Skin of body (tissue), 1 donor: ENCODE measurements at regions not wholly inside any gene's neighbourhood (a gene's known extent, or its start where the extent isn't known, plus 50 kb on each side); places are given as distances from the start of the nearest gene placed in this dataset.
"Not testable (repeated sequence)": the region's sequence is repeated elsewhere in the genome, so short reads cannot be mapped to it uniquely, and the experiment has no call there.

ENCODE experiments used
- DNase-seq: peaks from one replicate; lab custom pipeline; 2025; lab: John Stamatoyannopoulos, UW

DNA sequence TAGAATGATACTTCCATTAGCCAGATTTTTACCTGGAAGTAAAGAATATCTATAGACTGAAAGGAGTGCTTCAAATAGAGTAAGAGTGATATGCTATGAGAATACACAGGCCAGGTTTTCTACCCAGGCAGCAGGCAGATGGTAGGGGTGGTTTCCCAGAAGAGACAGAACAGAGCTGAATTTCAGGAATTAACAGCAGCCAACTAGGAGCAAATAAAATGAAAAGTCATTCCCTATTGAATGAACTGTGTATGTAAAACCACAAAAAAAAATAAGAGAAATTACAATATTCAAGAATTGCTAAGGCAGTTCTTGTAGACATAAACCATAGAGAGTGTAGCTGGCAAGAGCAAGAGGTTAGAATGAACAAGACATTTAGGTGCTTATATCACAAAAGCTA is 336.8 kb downstream of the KCNJ3 start:
- DNase-seq, result no peak

DNA sequence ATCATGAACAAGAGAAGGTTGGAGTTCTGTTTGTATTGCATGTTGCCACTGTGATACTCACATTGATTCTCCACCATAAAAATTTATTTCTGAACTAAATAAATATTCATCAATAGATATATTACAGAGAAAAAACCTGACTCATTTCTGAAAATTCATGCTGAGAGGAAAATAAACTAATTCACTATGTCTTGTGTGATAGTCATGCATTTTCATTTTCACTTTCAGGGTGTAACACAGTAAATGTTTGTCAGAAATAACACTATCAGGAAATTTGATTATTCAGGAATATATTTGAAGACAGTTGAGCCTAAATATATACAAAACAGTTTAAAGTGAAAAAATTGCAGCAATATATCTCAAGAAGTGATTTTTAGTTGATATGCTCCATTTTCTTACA is 335.2 kb downstream of the KCNJ3 start:
- no peak for DNase-seq

- DNase-seq, result no peak
Measured at GRCh38 chr2:155030296-155030695, 331.8 kb downstream of the KCNJ3 start.

DNA sequence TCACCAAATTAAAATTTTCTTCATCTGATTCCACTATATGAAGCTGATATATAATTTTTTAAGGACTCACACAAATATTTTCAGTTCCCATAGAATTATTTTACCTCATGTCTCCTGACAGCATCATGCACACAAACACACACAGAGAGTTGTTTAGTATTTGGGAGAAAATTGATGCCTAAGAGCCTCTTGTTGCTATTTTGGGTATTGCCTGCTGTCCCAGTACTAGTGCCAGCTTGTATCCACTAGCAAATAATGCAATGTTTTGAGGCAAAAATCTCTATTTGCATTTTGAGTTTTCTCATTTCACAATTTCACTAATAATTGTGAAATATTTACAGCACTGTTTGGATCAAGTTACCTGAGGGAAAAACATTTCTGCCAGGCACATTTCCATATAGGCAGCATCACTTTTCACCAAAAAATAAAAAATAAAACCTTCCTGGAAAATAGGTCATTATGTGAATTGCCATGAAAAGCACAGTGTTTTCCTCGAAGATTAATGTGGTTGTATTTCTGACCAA is 328.2 kb downstream of the KCNJ3 start:
- DNase-seq, result no peak

GRCh38 chr2:155023674-155024073 is 325.2 kb downstream of the KCNJ3 start:
- DNase-seq, result no peak

GRCh38 chr2:155022531-155022930 is 324.0 kb downstream of the KCNJ3 start:
- no peak for DNase-seq

GRCh38 chr2:155021618-155022017 is 323.1 kb downstream of the KCNJ3 start:
- DNase-seq, result no peak

- no peak for DNase-seq
Measured at GRCh38 chr2:155020246-155020645, 321.8 kb downstream of the KCNJ3 start.

GRCh38 chr2:155010925-155011324 is 312.4 kb downstream of the KCNJ3 start:
- no peak for DNase-seq

DNA sequence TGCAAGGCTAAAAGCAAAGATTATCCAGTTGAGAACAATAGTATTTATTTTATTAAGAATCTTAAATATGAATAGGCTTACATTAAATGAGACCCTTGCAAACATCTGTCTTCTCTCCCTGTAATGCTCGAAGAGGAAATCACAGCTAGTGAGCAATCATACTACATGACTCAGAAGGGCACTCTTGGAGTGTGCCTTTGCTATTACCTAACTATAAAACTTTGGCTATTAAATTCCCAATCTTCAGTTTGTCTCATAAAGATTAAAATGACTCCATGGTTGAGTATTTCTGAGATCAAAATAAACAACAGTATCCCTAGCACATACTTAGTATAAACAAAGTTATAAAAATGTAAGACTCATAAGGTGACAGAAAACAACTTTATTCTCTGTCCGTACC is 296.9 kb downstream of the KCNJ3 start:
- no peak for DNase-seq

DNA sequence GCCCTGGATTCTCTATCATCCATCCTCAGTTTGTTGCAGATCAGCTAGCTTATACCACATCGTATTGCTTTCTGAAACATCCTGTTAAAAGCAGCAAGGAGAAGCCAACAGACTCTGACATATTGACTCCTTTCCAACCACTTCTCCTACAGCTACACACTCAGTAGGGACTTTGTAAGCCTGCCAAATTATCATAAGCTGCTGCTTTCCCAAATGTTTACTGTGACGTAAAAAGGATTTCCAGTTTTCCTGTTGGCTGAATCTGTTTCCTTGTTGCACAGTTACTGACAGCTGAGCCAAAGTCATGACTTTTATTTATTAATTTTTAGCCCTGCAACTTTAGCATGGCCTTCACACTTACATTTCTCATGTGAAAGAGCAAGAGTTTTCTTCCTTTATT is 294.3 kb downstream of the KCNJ3 start:
- DNase-seq, result peak; percentile 2

DNA sequence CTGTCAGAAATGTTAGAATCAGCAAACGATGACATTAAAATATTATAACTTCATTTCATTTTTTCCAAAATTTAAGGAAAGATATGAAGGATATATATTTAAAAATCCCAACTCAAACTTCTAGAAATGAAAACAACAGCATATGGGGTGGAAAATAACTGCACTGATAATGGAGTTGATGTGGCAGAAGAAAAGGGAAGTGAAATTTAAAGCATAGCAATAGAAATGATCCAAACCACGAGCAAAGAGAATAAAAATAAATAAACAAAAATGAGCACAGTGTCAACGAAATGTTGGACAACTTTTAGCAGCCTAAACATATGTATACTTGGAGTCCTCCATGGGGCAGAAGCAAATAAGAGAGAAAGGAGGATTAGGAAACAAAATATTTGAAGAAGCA is 280.2 kb downstream of the KCNJ3 start:
- DNase-seq, result no peak

- DNase-seq, result no peak
Measured at GRCh38 chr2:154978244-154978643, 279.7 kb downstream of the KCNJ3 start.

GRCh38 chr2:154974041-154974440 is 275.5 kb downstream of the KCNJ3 start:
- no peak for DNase-seq

DNA sequence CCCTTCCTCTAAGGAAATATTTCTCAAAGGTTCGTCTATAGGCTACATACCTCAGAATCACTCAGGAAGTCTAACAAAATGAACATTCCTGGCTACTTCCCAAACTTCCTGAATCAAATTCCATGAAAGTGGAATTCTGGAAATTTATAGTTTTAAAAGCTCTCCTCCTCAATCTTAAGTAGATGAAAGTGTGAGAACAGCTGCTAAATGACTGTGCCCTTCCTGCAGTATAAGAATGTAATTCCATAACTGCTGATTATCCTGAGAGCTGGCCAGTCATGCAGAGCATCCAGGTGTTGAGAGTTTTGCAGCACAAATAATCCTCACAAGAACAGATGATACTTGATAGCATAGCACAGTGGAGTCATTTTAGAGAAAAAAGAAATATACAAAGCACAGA is 265.0 kb downstream of the KCNJ3 start:
- no peak for DNase-seq

- DNase-seq, result no peak
Measured at GRCh38 chr2:154961676-154962075, 263.2 kb downstream of the KCNJ3 start.

- no peak for DNase-seq
Measured at GRCh38 chr2:154960802-154961583, 262.5 kb downstream of the KCNJ3 start.

DNA sequence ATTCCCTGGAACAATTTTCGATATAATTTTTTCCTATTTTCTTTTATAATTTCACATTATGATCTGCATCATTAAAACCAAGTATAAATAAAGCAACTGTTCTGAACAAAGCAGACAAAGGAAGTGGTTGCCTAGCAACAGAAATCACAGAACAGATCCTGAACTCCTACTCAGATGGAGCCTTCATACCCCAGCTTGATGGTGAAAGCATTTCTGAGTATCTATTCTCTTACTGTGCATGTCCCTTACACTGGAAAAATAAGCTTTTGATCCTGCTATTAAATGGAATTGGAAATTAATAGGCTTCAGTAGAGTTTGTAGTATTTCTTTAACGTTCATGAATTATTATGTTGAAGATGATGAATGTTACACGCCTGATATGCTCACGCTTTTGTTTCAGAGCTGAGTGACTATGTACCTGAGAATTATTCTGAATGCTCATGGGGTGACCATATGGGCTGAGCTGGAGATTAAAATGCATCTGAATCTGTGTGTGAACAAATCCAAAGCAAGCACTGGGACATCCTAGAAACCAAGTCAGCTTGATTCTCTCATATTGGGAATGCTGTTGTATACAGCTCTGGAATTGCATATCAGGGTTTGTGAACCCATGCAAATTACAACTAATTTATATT is 254.0 kb downstream of the KCNJ3 start:
- no peak for DNase-seq

GRCh38 chr2:154947416-154947815 is 248.9 kb downstream of the KCNJ3 start:
- not testable (repeated sequence) for DNase-seq

- no peak for DNase-seq
Measured at GRCh38 chr2:154945984-154946383, 247.5 kb downstream of the KCNJ3 start.

GRCh38 chr2:154941379-154941778 is 242.9 kb downstream of the KCNJ3 start:
- DNase-seq, result no peak

DNA sequence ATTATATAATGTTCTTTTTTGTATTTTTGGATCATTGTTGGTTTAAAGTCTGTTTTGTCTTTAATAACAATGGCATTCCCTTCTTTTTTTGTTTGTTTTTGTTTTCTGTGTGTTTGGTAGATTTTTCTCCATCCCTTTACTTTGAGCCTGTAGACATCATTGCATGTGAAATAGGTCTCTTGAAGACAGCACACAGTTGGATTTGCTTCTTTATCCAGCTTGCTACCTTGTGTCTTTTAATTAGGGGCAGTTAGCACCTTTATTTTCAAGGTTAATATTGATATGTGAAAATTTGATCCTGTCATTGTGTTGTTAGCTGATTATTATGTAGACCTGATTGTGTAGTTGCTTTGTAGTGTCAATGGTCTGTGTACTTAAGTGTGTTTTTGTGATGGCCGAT is 235.7 kb downstream of the KCNJ3 start:
- no peak for DNase-seq

GRCh38 chr2:154924531-154924930 is 226.0 kb downstream of the KCNJ3 start:
- DNase-seq, result no peak
